ENCODE measurements at regions not wholly inside any gene's neighbourhood (a gene's known extent, or its start where the extent isn't known, plus 50 kb on each side); places are given as distances from the start of the nearest gene placed in this dataset.
"Not testable (repeated sequence)": the region's sequence is repeated elsewhere in the genome, so short reads cannot be mapped to it uniquely, and the experiment has no call there.

DNA sequence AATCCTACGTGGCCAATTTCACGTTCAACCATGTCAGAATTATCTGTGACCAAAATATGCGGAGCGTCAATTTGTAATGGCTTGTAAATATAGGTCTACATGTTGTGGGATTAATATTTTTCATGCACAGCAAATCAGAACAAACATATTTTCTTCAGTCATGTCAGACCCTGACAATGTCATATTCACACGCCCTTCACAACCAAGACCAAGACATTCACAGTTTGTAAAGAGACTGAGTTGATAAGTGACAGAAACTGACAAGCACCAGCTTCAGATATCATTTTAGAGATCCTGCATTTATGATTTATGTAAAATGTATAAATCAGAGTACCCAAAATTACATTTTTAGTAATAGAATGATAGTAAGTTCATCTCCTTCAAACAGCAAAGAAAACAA is 57.3 kb upstream of the NOVA1 start:
- no peak overlapping the region for H3K4me3 ChIP-seq (ENCODE audit: low read depth, low read length)
- TF ChIP-seq, protein P1, sequence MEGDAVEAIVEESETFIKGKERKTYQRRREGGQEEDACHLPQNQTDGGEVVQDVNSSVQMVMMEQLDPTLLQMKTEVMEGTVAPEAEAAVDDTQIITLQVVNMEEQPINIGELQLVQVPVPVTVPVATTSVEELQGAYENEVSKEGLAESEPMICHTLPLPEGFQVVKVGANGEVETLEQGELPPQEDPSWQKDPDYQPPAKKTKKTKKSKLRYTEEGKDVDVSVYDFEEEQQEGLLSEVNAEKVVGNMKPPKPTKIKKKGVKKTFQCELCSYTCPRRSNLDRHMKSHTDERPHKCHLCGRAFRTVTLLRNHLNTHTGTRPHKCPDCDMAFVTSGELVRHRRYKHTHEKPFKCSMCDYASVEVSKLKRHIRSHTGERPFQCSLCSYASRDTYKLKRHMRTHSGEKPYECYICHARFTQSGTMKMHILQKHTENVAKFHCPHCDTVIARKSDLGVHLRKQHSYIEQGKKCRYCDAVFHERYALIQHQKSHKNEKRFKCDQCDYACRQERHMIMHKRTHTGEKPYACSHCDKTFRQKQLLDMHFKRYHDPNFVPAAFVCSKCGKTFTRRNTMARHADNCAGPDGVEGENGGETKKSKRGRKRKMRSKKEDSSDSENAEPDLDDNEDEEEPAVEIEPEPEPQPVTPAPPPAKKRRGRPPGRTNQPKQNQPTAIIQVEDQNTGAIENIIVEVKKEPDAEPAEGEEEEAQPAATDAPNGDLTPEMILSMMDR (IDR thresholded peaks at IDR 0.05; ENCODE audit: low read depth, low read length, missing control alignments) = no peak
- in situ Hi-C loops (cut with HindIII; ENCODE audit: low sequenced_read_pairs) = no loop called here
- DNase-seq (ENCODE audit: low read depth) = no peak

DNA sequence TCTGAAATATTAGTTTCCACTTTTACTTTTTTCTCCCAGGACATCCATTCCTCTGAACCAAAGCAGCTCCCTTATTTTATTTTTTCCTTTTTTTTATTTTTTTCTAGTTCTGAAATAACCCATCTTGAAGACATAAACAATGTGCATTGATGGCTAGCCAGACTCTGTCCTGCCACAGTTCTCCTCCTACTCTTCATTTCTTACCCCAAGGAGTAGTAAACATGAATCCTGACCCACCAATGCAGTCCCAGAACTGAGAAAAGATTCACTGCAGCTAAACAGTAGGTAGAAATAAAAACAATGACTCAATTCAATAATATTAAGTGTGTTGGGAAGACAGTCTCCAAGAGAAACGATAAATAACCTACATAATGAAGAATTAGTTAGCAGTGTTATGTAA is 65.7 kb upstream of the NOVA1 start:
- TF ChIP-seq, protein P1 (IDR thresholded peaks at IDR 0.05; ENCODE audit: low read depth, low read length, missing control alignments) = no peak
- H3K4me3 ChIP-seq (ENCODE audit: low read depth, low read length) = no peak overlapping the region
- in situ Hi-C loops (cut with HindIII; ENCODE audit: low sequenced_read_pairs) = no loop called here
- no peak for DNase-seq (ENCODE audit: low read depth)

DNA sequence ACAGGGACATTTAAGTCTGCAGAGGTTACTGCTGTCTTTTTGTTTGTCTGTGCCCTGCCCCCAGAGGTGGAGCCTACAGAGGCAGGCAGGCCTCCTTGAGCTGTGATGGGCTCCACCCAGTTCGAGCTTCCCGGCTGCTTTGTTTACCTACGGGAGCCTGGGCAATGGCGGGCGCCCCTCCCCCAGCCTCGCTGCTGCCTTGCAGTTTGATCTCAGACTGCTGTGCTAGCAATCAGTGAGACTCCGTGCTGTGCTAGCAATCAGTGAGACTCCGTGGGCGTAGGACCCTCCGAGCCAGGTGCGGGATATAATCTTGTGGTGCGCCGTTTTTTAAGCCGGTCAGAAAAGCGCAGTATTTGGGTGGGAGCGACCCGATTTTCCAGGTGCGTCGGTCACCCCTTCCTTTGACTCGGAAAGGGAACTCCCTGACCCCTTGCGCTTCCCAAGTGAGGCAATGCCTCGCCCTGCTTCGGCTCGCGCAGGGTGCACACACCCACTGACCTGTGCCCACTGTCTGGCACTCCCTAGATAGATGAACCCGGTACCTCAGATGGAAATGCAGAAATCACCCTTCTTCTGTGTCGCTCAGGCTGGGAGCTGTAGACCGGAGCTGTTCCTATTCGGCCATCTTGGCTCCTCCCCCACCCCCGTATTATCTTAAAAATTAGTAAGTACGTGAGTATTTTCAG is 81.0 kb upstream of the NOVA1 start:
- H3K4me3 ChIP-seq (ENCODE audit: low read depth, low read length); in situ Hi-C loops (cut with HindIII; ENCODE audit: low sequenced_read_pairs); DNase-seq (ENCODE audit: low read depth): not testable (repeated sequence)

DNA sequence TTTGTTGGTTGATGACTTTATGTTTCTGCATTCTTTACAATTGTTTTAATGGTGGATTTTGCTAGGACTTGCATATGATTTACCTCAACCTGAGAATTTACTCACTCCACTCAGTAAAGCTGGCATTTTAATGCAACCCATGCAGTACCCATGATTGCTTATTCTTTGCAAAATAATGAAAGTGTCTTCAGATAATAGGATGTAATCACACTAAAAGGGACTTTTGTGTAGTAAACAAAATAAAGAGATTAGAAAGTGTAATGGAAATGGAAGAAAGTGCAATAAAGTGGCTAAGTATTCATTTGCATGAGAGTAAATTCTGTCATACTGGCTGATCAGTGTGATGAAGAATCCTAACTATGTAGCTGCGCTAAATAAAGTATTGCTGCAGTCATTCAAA is 87.6 kb upstream of the NOVA1 start:
- in situ Hi-C loops (cut with HindIII; ENCODE audit: low sequenced_read_pairs) = no loop called here
- H3K4me3 ChIP-seq (ENCODE audit: low read depth, low read length) = no peak overlapping the region
- no peak for DNase-seq (ENCODE audit: low read depth)
- TF ChIP-seq, protein P1 (IDR thresholded peaks at IDR 0.05; ENCODE audit: low read depth, low read length, missing control alignments) = no peak

DNA sequence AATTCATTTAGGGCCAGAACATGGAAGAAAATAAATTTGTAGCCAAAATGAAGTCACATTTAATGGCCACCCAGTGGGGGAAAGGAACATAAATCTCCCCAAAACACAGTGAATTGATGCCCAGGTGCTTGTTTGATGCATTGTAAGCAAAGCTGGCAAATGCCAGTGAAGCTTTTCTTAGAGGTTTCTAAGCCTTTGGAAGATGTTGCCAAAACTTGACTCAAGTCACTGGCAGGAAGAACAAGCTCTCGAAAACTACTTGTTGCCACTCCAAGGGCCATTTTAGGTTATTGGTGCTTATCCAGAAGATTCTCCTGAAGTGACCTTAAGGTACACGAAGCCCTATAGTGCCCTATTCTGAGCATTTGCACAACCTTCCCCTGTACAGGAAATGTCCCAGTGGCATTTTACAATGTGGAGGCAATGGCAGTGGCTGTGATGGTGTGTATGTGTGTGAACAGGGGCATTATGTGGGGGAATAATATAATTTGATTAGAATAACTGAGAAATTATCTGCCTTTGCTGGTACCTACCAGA is 89.5 kb upstream of the NOVA1 start:
- DNase-seq (ENCODE audit: low read depth) = no peak
- in situ Hi-C loops (cut with HindIII; ENCODE audit: low sequenced_read_pairs) = no loop called here
- no peak overlapping the region for H3K4me3 ChIP-seq (ENCODE audit: low read depth, low read length)
- TF ChIP-seq, protein P1 (IDR thresholded peaks at IDR 0.05; ENCODE audit: low read depth, low read length, missing control alignments) = no peak

DNA sequence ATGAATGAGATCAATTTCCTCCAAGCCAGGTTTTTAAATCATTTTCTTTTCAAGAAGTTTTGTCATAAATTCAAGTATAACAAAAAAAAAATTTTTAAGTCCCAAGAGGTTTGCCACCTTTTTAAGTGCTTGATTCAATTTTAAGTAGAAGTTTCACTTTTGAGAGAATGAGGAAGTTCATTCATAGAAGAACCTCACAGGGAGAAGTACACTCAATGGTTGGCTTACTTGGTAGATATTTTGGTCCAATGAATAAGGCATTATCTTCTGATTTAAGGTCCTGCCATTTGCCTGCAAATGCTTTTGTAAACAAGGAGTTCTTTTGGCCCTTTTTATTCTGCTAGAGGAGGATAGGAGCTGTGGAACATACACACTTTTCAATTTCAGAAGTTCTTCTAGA is 96.7 kb upstream of the NOVA1 start:
- TF ChIP-seq, protein P1 (IDR thresholded peaks at IDR 0.05; ENCODE audit: low read depth, low read length, missing control alignments) = no peak
- no peak overlapping the region for H3K4me3 ChIP-seq (ENCODE audit: low read depth, low read length)
- in situ Hi-C loops (cut with HindIII; ENCODE audit: low sequenced_read_pairs) = no loop called here
- no peak for DNase-seq (ENCODE audit: low read depth)

DNA sequence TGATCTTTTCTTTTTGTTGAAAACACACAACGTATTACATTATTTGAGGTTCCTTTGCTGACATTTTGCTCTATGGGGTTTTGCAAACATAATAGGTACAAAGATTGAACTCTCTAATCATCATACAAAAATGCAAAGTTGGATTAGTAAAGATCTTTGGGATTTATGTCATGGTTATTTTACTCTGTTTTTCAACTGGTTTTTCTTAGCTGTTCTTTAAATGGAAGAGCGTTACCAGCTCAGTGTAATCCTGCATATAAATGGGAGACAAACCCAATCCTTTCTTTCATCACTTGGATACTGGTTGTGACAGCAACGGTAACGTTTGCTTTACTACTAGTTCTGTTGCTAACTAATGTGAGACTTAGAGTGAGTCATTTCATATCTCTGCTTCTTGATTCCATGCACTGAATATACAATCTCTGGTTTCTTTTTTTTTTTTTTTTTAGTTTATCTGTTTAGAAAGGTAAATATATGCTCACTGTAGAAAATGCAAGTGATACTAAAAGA is 104.9 kb upstream of the NOVA1 start:
- no peak for DNase-seq (ENCODE audit: low read depth)
- in situ Hi-C loops (cut with HindIII; ENCODE audit: low sequenced_read_pairs) = no loop called here
- H3K4me3 ChIP-seq (ENCODE audit: low read depth, low read length) = no peak overlapping the region
- TF ChIP-seq, protein P1 (IDR thresholded peaks at IDR 0.05; ENCODE audit: low read depth, low read length, missing control alignments) = no peak
